Right lobe of liver (tissue), 6 donors: ENCODE measurements at regions not wholly inside any gene's neighbourhood (a gene's known extent, or its start where the extent isn't known, plus 50 kb on each side); places are given as distances from the start of the nearest gene placed in this dataset.

Experiments
- ATAC-seq, 4 donors: fragments of 200-7000 bp; cut with Tn5 transposase; one replicate each; pipeline ENCODE4 v1.9.1; 2020; ENCODE audit warnings: mild to moderate bottlenecking in 4 of 4, moderate library complexity in 4 of 4
- DNase-seq, 3 donors: peaks; one replicate each; pipeline ENCODE4 v3.0.0-alpha.2; 2020
- H3K27ac ChIP-seq, 3 donors: fragments of 200-600 bp; one replicate each; pipeline ENCODE4 v1.8.0; 2022
- H3K27me3 ChIP-seq, 2 donors: fragments of 200-600 bp; one replicate each; pipeline ENCODE4 v1.8.0; 2022
- H3K36me3 ChIP-seq, 4 donors: fragments of 200-600 bp; sonication (generic) in 1 of 4; one replicate each; pipeline versions ENCODE4 v1.5.1 to v1.8.0; 2017 to 2022; ENCODE audit warnings: control low read depth in 1 of 4
- H3K4me1 ChIP-seq, 4 donors: fragments of 200-600 bp; sonication (generic) in 1 of 4; one replicate each; pipeline versions ENCODE4 v1.5.1 to v1.8.0; 2017 to 2022; ENCODE audit warnings: control low read depth in 1 of 4
- H3K4me3 ChIP-seq, 3 donors: fragments of 200-600 bp; one replicate each; pipeline ENCODE4 v1.8.0; 2022
- H3K9me3 ChIP-seq, 4 donors: fragments of 200-600 bp; sonication (generic) in 1 of 4; one replicate each; pipeline versions ENCODE4 v1.5.1 to v1.8.0; 2017 to 2022; ENCODE audit warnings: control low read depth in 1 of 4
- POLR2A ChIP-seq: fragments of 450-650 bp; IDR thresholded peaks from one replicate; pipeline ENCODE4 v1.6.1; 2017; ENCODE audit warnings: antibody characterized with exemption, mild to moderate bottlenecking
- WGBS: methylation state at CpG from one replicate; pipeline ENCODE4 v1.1.6; 2018; ENCODE audit warnings: low coverage, low lambda C conversion rate; ENCODE audit not compliant: insufficient coverage; ENCODE audit errors: missing lambda C conversion rate; 5-methylcytosine and 5-hydroxymethylcytosine counted together
- intact Hi-C, 2 donors: fragments of 100-400 bp; cut with DNase I; formaldehyde crosslinking; loops; one replicate each; pipeline versions ENCODE4 v1.11.2 to v1.14.1; 2022
- TF ChIP-seq, protein P1 (sequence below), 4 donors: fragments of 200-600 bp in 3 of 4; fragments of 450-650 bp in 1 of 4; IDR thresholded peaks; one replicate each; pipeline versions ENCODE4 v1.5.1 to v1.8.0; 2016 to 2022; ENCODE audit warnings: antibody characterized with exemption in 4 of 4, mild to moderate bottlenecking in 2 of 4
- donor health status: DM: no; HTN: yes; CAD: no.
- donor health status: DM: no; HTN: no; CAD: no.
- donor health status: DM: no; HTN: no; CAD: no.
- donor health status: DM: no; HTN: yes; CAD: no.
- donor health status: DM: no; HTN: yes; CAD: no.

DNA sequence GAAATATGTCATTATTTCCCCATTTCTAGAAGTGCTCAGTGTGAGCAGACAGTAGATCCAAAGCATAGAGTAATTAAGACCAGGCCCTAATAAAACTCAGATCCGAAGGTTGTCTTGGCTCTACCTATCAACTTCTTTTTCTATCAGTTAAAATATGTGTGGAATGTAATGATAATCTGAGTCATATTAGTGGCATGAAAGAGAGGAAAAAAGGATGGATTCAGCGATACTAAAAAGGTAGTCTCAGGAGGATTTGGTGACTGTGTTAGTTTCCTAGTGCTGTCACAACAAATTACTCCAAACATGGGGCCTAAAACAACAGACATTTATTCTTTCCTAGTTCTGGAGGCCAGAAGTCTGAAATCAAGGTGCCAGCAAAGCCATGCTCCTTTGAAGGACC lies 103.7 kb upstream of the NABP1 start:
- Histone ChIP-seq H3K27ac (no peak overlapping the region), H3K4me1 (no peaks in the 10 kb centered on the region), H3K36me3 (no peaks in the 10 kb centered on the region), H3K4me3 (no peak overlapping the region), H3K27me3 (no peaks in the 10 kb centered on the region), H3K9me3 (no peaks in the 10 kb centered on the region)
- ATAC-seq (no peak), DNase-seq (no peak)
- TF ChIP-seq, protein P1, sequence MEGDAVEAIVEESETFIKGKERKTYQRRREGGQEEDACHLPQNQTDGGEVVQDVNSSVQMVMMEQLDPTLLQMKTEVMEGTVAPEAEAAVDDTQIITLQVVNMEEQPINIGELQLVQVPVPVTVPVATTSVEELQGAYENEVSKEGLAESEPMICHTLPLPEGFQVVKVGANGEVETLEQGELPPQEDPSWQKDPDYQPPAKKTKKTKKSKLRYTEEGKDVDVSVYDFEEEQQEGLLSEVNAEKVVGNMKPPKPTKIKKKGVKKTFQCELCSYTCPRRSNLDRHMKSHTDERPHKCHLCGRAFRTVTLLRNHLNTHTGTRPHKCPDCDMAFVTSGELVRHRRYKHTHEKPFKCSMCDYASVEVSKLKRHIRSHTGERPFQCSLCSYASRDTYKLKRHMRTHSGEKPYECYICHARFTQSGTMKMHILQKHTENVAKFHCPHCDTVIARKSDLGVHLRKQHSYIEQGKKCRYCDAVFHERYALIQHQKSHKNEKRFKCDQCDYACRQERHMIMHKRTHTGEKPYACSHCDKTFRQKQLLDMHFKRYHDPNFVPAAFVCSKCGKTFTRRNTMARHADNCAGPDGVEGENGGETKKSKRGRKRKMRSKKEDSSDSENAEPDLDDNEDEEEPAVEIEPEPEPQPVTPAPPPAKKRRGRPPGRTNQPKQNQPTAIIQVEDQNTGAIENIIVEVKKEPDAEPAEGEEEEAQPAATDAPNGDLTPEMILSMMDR (IDR thresholded peaks at IDR 0.05): no peak
- no peak for TF ChIP-seq POLR2A
- intact Hi-C loops: no loop called here
- WGBS: 90% methylated on average over 2 of the region's 2 CpGs

DNA sequence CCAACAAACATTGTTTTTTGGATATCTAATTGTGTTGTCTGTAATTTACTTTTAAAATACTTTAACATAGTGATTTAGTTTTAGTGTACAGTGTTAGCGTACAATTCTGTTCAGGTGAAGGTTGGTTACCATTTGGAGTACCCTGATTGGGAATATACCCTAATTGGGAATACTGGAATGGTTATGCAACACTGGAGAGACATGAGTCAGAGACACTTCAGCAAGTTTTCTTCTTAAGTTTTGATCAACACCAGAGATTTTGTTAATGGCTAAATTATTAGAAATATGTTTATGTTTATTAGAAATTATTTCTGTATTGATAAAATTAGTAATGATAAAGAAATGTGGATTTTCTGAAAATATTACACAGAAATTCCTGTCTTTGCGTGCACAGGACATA lies 100.3 kb upstream of the NABP1 start:
- no peaks in the 10 kb centered on the region for H3K4me1 ChIP-seq
- H3K4me3 ChIP-seq: no peak overlapping the region
- DNase-seq (no peak), ATAC-seq (no peak)
- WGBS: 83% methylated on average over 2 of the region's 2 CpGs
- no peaks in the 10 kb centered on the region for H3K27me3 ChIP-seq
- no peak overlapping the region for H3K27ac ChIP-seq
- no peak for TF ChIP-seq POLR2A
- TF ChIP-seq, protein P1 (IDR thresholded peaks at IDR 0.05): no peak
- intact Hi-C loops: no loop called here
- no peaks in the 10 kb centered on the region for H3K36me3 ChIP-seq
- H3K9me3 ChIP-seq: no peaks in the 10 kb centered on the region

DNA sequence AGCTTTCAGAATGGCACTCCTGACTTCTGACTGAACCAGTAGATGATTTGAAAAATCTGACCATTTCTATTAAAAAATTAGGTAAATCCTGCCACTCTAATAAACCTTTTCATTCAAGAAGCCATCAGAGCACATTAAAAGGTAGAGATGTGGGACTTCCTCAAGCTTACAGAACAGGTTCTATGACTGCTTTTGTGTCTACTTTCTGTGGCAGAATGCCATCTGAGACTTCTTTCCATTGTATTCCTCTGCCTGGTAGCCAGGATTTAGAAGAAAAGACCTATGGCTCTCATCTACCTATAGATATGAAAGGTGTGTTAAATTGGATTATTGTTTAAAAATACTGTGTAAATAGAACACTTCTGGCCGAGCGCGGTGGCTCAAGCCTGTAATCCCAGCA lies 99.9 kb upstream of the NABP1 start:
- Histone ChIP-seq H3K9me3 (no peaks in the 10 kb centered on the region), H3K4me3 (no peak overlapping the region), H3K27ac (no peak overlapping the region), H3K36me3 (no peaks in the 10 kb centered on the region), H3K27me3 (no peaks in the 10 kb centered on the region), H3K4me1 (no peaks in the 10 kb centered on the region)
- no peak for TF ChIP-seq POLR2A
- TF ChIP-seq, protein P1 (IDR thresholded peaks at IDR 0.05): no peak
- intact Hi-C loops: no loop called here
- DNase-seq (no peak), ATAC-seq (no peak)
- WGBS: 89% methylated on average over 3 of the region's 3 CpGs

DNA sequence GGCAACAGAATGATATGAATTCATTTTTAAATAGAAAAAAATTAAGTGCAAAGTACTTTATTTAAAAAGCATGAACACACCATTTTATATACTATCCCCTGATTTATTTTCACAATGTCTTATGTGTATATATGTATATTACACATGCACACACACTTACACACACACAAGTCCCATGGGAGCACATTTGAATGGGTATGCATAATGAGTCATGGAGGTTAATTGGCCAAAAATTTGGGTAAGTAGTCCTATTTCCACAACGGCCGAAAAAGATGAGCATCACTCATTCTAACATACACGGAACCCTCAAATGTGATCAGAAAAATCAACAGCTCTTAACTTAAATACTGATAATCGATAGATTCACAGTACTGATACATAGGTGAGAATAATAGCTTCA lies 97.4 kb upstream of the NABP1 start:
- H3K9me3 ChIP-seq: no peaks in the 10 kb centered on the region
- no peak overlapping the region for H3K27ac ChIP-seq
- 60% methylated on average over 4 of the region's 4 CpGs for WGBS
- intact Hi-C loops: no loop called here
- no peaks in the 10 kb centered on the region for H3K27me3 ChIP-seq
- no peaks in the 10 kb centered on the region for H3K36me3 ChIP-seq
- ATAC-seq (no peak), DNase-seq (no peak)
- H3K4me3 ChIP-seq: no peak overlapping the region
- TF ChIP-seq POLR2A: no peak
- no peaks in the 10 kb centered on the region for H3K4me1 ChIP-seq

DNA sequence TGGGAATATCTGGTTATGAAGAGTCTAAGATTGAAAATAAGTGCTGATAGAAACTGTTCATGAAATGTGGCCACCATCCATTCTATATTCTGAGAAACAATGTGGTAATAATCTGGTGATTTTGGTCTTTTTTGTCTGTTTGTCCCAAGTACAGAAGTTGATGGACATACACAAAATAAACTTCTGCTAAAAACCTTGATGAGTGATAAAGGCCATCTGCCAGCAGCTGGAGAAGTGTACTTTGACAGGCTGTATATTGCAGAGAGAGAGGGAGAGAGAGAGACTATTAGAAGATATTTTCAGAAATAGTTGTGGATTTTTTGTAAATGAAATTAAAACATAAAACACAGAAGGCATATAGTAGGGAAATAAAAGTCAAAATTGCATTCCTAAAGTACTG lies 96.9 kb upstream of the NABP1 start:
- no peak overlapping the region for H3K27ac ChIP-seq
- H3K9me3 ChIP-seq: no peaks in the 10 kb centered on the region
- DNase-seq (no peak), ATAC-seq (no peak)
- H3K4me3 ChIP-seq: no peak overlapping the region
- H3K27me3 ChIP-seq: no peaks in the 10 kb centered on the region
- H3K4me1 ChIP-seq: no peaks in the 10 kb centered on the region
- intact Hi-C loops: no loop called here
- H3K36me3 ChIP-seq: no peaks in the 10 kb centered on the region
- TF ChIP-seq, protein P1 (IDR thresholded peaks at IDR 0.05): no peak
- TF ChIP-seq POLR2A: no peak
